ENCODE measurements at regions not wholly inside any gene's neighbourhood (a gene's known extent, or its start where the extent isn't known, plus 50 kb on each side); places are given as distances from the start of the nearest gene placed in this dataset.

DNA sequence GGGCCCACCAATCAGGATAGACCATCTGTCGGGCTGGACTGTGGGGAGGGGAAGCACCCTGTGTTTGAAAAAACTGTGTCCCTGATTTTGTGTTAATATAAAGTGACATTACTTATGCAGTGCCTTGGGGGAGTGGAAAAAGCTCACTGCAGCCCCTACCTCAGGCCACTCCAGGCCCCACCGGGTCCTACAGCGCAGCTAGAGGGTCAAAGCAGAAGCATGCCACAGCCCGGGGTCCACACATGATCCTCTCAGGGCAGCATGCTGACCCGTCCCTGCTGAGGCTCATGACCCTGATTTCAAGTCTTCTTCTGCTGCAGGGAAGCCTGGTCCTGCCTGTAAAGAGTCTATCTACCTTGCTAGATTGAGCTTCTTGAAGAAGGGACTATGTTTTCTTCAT is 133.0 kb upstream of the PLCB4 start (continued):
- TF ChIP-seq, protein P1, sequence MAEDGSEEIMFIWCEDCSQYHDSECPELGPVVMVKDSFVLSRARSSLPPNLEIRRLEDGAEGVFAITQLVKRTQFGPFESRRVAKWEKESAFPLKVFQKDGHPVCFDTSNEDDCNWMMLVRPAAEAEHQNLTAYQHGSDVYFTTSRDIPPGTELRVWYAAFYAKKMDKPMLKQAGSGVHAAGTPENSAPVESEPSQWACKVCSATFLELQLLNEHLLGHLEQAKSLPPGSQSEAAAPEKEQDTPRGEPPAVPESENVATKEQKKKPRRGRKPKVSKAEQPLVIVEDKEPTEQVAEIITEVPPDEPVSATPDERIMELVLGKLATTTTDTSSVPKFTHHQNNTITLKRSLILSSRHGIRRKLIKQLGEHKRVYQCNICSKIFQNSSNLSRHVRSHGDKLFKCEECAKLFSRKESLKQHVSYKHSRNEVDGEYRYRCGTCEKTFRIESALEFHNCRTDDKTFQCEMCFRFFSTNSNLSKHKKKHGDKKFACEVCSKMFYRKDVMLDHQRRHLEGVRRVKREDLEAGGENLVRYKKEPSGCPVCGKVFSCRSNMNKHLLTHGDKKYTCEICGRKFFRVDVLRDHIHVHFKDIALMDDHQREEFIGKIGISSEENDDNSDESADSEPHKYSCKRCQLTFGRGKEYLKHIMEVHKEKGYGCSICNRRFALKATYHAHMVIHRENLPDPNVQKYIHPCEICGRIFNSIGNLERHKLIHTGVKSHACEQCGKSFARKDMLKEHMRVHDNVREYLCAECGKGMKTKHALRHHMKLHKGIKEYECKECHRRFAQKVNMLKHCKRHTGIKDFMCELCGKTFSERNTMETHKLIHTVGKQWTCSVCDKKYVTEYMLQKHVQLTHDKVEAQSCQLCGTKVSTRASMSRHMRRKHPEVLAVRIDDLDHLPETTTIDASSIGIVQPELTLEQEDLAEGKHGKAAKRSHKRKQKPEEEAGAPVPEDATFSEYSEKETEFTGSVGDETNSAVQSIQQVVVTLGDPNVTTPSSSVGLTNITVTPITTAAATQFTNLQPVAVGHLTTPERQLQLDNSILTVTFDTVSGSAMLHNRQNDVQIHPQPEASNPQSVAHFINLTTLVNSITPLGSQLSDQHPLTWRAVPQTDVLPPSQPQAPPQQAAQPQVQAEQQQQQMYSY (CRISPR knock-in tag; IDR thresholded peaks at IDR 0.05) = no peak
- TF ChIP-seq MXD4 (CRISPR knock-in tag; IDR thresholded peaks at IDR 0.05; ENCODE audit: borderline replicate concordance) = no peak
- TF ChIP-seq RELA (CRISPR knock-in tag; IDR thresholded peaks at IDR 0.05; ENCODE audit: borderline replicate concordance) = no peak

DNA sequence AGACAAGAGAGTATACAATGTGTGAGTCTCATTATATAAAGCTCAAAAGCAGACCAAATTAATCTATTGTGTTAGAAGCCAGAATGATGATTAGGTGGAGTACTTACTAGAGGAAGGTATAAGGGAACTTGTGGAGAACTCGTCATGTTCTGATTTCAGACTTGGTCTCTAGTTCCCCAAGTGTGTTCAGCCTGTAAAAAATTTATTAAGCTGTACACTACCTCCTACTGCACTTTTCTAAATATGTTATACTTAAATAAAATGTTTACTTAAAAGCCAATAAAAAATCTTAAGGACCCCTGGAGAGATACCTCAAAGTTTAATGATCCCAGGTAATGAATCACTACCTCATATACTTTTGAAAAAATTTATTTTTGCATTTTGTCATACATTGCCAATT is 130.4 kb upstream of the PLCB4 start:
- no peak for ATAC-seq
- no peaks in the 10 kb centered on the region for H3K27me3 Mint-ChIP-seq (ENCODE audit: low read depth)
- ChIA-PET CTCF (no interaction called here), POLR2A (no interaction called here)
- H3K36me3 Mint-ChIP-seq = no peaks in the 10 kb centered on the region
- no peak overlapping the region for H3K4me3 Mint-ChIP-seq
- DNase-seq (ENCODE audit: low spot score) = no peak
- H3K9me3 Mint-ChIP-seq = no peaks in the 10 kb centered on the region
- H3K4me1 Mint-ChIP-seq = peaks cover 8% of the 10 kb centered on the region
- H3K27ac Mint-ChIP-seq = no peak overlapping the region
- TF ChIP-seq, protein P2, sequence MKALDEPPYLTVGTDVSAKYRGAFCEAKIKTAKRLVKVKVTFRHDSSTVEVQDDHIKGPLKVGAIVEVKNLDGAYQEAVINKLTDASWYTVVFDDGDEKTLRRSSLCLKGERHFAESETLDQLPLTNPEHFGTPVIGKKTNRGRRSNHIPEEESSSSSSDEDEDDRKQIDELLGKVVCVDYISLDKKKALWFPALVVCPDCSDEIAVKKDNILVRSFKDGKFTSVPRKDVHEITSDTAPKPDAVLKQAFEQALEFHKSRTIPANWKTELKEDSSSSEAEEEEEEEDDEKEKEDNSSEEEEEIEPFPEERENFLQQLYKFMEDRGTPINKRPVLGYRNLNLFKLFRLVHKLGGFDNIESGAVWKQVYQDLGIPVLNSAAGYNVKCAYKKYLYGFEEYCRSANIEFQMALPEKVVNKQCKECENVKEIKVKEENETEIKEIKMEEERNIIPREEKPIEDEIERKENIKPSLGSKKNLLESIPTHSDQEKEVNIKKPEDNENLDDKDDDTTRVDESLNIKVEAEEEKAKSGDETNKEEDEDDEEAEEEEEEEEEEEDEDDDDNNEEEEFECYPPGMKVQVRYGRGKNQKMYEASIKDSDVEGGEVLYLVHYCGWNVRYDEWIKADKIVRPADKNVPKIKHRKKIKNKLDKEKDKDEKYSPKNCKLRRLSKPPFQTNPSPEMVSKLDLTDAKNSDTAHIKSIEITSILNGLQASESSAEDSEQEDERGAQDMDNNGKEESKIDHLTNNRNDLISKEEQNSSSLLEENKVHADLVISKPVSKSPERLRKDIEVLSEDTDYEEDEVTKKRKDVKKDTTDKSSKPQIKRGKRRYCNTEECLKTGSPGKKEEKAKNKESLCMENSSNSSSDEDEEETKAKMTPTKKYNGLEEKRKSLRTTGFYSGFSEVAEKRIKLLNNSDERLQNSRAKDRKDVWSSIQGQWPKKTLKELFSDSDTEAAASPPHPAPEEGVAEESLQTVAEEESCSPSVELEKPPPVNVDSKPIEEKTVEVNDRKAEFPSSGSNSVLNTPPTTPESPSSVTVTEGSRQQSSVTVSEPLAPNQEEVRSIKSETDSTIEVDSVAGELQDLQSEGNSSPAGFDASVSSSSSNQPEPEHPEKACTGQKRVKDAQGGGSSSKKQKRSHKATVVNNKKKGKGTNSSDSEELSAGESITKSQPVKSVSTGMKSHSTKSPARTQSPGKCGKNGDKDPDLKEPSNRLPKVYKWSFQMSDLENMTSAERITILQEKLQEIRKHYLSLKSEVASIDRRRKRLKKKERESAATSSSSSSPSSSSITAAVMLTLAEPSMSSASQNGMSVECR (CRISPR knock-in tag; IDR thresholded peaks at IDR 0.05; ENCODE audit: borderline replicate concordance) = no peak
- TF ChIP-seq, protein P3, sequence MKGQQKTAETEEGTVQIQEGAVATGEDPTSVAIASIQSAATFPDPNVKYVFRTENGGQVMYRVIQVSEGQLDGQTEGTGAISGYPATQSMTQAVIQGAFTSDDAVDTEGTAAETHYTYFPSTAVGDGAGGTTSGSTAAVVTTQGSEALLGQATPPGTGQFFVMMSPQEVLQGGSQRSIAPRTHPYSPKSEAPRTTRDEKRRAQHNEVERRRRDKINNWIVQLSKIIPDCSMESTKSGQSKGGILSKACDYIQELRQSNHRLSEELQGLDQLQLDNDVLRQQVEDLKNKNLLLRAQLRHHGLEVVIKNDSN (CRISPR knock-in tag; IDR thresholded peaks at IDR 0.05) = no peak
- TF ChIP-seq, protein P4, sequence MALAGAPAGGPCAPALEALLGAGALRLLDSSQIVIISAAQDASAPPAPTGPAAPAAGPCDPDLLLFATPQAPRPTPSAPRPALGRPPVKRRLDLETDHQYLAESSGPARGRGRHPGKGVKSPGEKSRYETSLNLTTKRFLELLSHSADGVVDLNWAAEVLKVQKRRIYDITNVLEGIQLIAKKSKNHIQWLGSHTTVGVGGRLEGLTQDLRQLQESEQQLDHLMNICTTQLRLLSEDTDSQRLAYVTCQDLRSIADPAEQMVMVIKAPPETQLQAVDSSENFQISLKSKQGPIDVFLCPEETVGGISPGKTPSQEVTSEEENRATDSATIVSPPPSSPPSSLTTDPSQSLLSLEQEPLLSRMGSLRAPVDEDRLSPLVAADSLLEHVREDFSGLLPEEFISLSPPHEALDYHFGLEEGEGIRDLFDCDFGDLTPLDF (CRISPR knock-in tag; IDR thresholded peaks at IDR 0.05) = no peak
- TF ChIP-seq, protein P5, sequence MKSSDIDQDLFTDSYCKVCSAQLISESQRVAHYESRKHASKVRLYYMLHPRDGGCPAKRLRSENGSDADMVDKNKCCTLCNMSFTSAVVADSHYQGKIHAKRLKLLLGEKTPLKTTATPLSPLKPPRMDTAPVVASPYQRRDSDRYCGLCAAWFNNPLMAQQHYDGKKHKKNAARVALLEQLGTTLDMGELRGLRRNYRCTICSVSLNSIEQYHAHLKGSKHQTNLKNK (CRISPR knock-in tag; IDR thresholded peaks at IDR 0.05) = no peak
- no peak for TF ChIP-seq TCF7 (CRISPR knock-in tag; IDR thresholded peaks at IDR 0.05; ENCODE audit: low read depth)
- TF ChIP-seq, protein P6, sequence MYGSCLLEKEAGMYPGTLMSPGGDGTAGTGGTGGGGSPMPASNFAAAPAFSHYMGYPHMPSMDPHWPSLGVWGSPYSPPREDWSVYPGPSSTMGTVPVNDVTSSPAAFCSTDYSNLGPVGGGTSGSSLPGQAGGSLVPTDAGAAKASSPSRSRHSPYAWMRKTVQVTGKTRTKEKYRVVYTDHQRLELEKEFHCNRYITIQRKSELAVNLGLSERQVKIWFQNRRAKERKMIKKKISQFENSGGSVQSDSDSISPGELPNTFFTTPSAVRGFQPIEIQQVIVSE (CRISPR knock-in tag; IDR thresholded peaks at IDR 0.05; ENCODE audit: borderline replicate concordance) = no peak
- no peak for TF ChIP-seq GRHL2 (CRISPR knock-in tag; IDR thresholded peaks at IDR 0.05; ENCODE audit: insufficient replicate concordance, severe bottlenecking)
- TF ChIP-seq KAT7 (CRISPR knock-in tag; IDR thresholded peaks at IDR 0.05; ENCODE audit: borderline replicate concordance) = no peak
- no peak for TF ChIP-seq NR2C2 (CRISPR knock-in tag; IDR thresholded peaks at IDR 0.05)
- TF ChIP-seq SMAD4 (CRISPR knock-in tag; IDR thresholded peaks at IDR 0.05) = no peak
- TF ChIP-seq, protein P7, sequence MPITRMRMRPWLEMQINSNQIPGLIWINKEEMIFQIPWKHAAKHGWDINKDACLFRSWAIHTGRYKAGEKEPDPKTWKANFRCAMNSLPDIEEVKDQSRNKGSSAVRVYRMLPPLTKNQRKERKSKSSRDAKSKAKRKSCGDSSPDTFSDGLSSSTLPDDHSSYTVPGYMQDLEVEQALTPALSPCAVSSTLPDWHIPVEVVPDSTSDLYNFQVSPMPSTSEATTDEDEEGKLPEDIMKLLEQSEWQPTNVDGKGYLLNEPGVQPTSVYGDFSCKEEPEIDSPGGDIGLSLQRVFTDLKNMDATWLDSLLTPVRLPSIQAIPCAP (CRISPR knock-in tag; IDR thresholded peaks at IDR 0.05) = no peak
- no peak for TF ChIP-seq CREM (CRISPR knock-in tag; IDR thresholded peaks at IDR 0.05)
- TF ChIP-seq FOXJ3 (CRISPR knock-in tag; IDR thresholded peaks at IDR 0.05; ENCODE audit: borderline replicate concordance) = no peak
- TF ChIP-seq CREB1 (CRISPR knock-in tag; IDR thresholded peaks at IDR 0.05) = no peak
- TF ChIP-seq, protein P8, sequence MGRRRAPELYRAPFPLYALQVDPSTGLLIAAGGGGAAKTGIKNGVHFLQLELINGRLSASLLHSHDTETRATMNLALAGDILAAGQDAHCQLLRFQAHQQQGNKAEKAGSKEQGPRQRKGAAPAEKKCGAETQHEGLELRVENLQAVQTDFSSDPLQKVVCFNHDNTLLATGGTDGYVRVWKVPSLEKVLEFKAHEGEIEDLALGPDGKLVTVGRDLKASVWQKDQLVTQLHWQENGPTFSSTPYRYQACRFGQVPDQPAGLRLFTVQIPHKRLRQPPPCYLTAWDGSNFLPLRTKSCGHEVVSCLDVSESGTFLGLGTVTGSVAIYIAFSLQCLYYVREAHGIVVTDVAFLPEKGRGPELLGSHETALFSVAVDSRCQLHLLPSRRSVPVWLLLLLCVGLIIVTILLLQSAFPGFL (CRISPR knock-in tag; IDR thresholded peaks at IDR 0.05; ENCODE audit: borderline replicate concordance) = no peak
- TF ChIP-seq, protein P9, sequence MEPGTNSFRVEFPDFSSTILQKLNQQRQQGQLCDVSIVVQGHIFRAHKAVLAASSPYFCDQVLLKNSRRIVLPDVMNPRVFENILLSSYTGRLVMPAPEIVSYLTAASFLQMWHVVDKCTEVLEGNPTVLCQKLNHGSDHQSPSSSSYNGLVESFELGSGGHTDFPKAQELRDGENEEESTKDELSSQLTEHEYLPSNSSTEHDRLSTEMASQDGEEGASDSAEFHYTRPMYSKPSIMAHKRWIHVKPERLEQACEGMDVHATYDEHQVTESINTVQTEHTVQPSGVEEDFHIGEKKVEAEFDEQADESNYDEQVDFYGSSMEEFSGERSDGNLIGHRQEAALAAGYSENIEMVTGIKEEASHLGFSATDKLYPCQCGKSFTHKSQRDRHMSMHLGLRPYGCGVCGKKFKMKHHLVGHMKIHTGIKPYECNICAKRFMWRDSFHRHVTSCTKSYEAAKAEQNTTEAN (CRISPR knock-in tag; IDR thresholded peaks at IDR 0.05) = no peak
- TF ChIP-seq, protein P10, sequence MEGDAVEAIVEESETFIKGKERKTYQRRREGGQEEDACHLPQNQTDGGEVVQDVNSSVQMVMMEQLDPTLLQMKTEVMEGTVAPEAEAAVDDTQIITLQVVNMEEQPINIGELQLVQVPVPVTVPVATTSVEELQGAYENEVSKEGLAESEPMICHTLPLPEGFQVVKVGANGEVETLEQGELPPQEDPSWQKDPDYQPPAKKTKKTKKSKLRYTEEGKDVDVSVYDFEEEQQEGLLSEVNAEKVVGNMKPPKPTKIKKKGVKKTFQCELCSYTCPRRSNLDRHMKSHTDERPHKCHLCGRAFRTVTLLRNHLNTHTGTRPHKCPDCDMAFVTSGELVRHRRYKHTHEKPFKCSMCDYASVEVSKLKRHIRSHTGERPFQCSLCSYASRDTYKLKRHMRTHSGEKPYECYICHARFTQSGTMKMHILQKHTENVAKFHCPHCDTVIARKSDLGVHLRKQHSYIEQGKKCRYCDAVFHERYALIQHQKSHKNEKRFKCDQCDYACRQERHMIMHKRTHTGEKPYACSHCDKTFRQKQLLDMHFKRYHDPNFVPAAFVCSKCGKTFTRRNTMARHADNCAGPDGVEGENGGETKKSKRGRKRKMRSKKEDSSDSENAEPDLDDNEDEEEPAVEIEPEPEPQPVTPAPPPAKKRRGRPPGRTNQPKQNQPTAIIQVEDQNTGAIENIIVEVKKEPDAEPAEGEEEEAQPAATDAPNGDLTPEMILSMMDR (IDR thresholded peaks at IDR 0.05) = no peak

Data from WTC11 (cell line).